ENCODE measurements at regions not wholly inside any gene's neighbourhood (a gene's known extent, or its start where the extent isn't known, plus 50 kb on each side); places are given as distances from the start of the nearest gene placed in this dataset.

- Histone ChIP-seq H3K27me3 (ENCODE audit: insufficient read depth) (no peaks in the 10 kb centered on the region), H3K4me2 (no peak overlapping the region), H2AFZ (no peak overlapping the region), H3K4me1 (ENCODE audit: insufficient read depth) (peaks cover 13% of the 10 kb centered on the region), H3K4me3 (no peak overlapping the region), H3K27ac (ENCODE audit: low read depth) (no peak overlapping the region), H3K36me3 (ENCODE audit: insufficient read depth) (no peaks in the 10 kb centered on the region), H3K79me2 (replicated peaks; ENCODE audit: insufficient read depth) (no peaks in the 10 kb centered on the region), H4K20me1 (replicated peaks; ENCODE audit: insufficient read depth) (no peaks in the 10 kb centered on the region), H3F3A (replicated peaks; ENCODE audit: low read depth) (no peaks in the 10 kb centered on the region), H3K9me2 (ENCODE audit: insufficient read depth) (no peaks in the 10 kb centered on the region)
- H3K9me3 Mint-ChIP-seq, result peaks cover 6% of the 10 kb centered on the region; the same call in 2 of the 3 replicates
- DNase-seq (ENCODE audit: low spot score) (no peak), ATAC-seq (no peak)
- peaks cover 9% of the 10 kb centered on the region for H3K4me1 Mint-ChIP-seq
- no peak overlapping the region for H3K27ac Mint-ChIP-seq
- TF ChIP-seq POLR2AphosphoS5 (IDR thresholded peaks at IDR 0.05; ENCODE audit: low read depth) (no peak), STAT1 (IDR thresholded peaks at IDR 0.05; ENCODE audit: unreplicated experiment) (no peak), NANOG (IDR thresholded peaks at IDR 0.05; ENCODE audit: borderline replicate concordance) (no peak), JUNB (IDR thresholded peaks at IDR 0.05; ENCODE audit: unreplicated experiment) (no peak), ZNF114 (CRISPR knock-in tag; IDR thresholded peaks at IDR 0.05) (no peak), REST (IDR thresholded peaks at IDR 0.05; ENCODE audit: unreplicated experiment) (no peak)
- H3K36me3 Mint-ChIP-seq (ENCODE audit: low read depth), result peaks cover 4% of the 10 kb centered on the region; the same call in 2 of the 3 replicates
- H3K27me3 Mint-ChIP-seq (ENCODE audit: insufficient read depth, low read depth, poor library complexity), result no peaks in the 10 kb centered on the region
- no peak overlapping the region for H3K4me3 Mint-ChIP-seq
Measured at GRCh38 chr5:136781464-136781863, 416.1 kb upstream of the TRPC7 start.

DNA sequence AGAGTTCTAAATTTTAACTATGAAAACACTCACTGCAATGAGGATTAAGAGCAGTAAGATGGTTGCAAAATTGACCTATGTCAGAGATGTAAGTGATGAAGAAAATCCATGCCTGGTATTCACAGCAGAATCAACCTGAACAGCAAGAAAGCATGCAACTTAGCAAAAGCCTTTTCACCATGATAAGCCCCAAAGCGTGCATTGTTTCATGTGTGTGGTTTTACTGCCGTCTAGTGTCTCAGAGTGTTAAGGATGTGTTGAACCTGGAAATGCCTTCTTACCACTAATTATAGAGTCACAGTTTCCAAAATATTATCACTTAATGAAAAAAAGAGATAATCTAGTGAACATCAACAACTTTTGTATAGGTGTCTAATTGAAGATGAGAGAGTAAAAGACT lies 415.2 kb upstream of the TRPC7 start:
- no peaks in the 10 kb centered on the region for H3K9me2 ChIP-seq (ENCODE audit: insufficient read depth)
- no peaks in the 10 kb centered on the region for H3K36me3 ChIP-seq (ENCODE audit: insufficient read depth)
- Mint-ChIP-seq H3K9me3 (peaks cover 2% of the 10 kb centered on the region; the same call in 2 of the 3 replicates), H3K27ac (no peak overlapping the region), H3K27me3 (ENCODE audit: insufficient read depth, low read depth, poor library complexity) (no peaks in the 10 kb centered on the region), H3K4me3 (no peak overlapping the region), H3K4me1 (peaks cover 15% of the 10 kb centered on the region), H3K36me3 (ENCODE audit: low read depth) (peaks cover 10% of the 10 kb centered on the region)
- H3K4me1 ChIP-seq (ENCODE audit: insufficient read depth), result peaks cover 19% of the 10 kb centered on the region
- no peaks in the 10 kb centered on the region for H3F3A ChIP-seq (replicated peaks; ENCODE audit: low read depth)
- H3K27ac ChIP-seq (ENCODE audit: low read depth), result no peak overlapping the region
- H2AFZ ChIP-seq, result no peak overlapping the region
- H3K4me3 ChIP-seq, result no peak overlapping the region
- DNase-seq (ENCODE audit: low spot score), result peak; percentile 29
- ATAC-seq, result no peak
- no peak overlapping the region for H3K4me2 ChIP-seq
- H4K20me1 ChIP-seq (replicated peaks; ENCODE audit: insufficient read depth), result no peaks in the 10 kb centered on the region
- no peaks in the 10 kb centered on the region for H3K27me3 ChIP-seq (ENCODE audit: insufficient read depth)
- H3K79me2 ChIP-seq (replicated peaks; ENCODE audit: insufficient read depth), result no peaks in the 10 kb centered on the region
- TF ChIP-seq, protein P1, sequence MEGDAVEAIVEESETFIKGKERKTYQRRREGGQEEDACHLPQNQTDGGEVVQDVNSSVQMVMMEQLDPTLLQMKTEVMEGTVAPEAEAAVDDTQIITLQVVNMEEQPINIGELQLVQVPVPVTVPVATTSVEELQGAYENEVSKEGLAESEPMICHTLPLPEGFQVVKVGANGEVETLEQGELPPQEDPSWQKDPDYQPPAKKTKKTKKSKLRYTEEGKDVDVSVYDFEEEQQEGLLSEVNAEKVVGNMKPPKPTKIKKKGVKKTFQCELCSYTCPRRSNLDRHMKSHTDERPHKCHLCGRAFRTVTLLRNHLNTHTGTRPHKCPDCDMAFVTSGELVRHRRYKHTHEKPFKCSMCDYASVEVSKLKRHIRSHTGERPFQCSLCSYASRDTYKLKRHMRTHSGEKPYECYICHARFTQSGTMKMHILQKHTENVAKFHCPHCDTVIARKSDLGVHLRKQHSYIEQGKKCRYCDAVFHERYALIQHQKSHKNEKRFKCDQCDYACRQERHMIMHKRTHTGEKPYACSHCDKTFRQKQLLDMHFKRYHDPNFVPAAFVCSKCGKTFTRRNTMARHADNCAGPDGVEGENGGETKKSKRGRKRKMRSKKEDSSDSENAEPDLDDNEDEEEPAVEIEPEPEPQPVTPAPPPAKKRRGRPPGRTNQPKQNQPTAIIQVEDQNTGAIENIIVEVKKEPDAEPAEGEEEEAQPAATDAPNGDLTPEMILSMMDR (conservative IDR thresholded peaks at IDR 0.05; ENCODE audit: low read depth in 2 of 2), result peak; percentile 42 to 61
- TF ChIP-seq CREB1 (CRISPR knock-in tag; IDR thresholded peaks at IDR 0.05; ENCODE audit: low read depth), result no peak
- no peak for TF ChIP-seq ZNF331 (CRISPR knock-in tag; IDR thresholded peaks at IDR 0.05; ENCODE audit: low read depth)
- TF ChIP-seq POLR2AphosphoS5 (IDR thresholded peaks at IDR 0.05; ENCODE audit: low read depth), result no peak
- TF ChIP-seq ZNF114 (CRISPR knock-in tag; IDR thresholded peaks at IDR 0.05), result no peak
- no peak for TF ChIP-seq ETS1 (IDR thresholded peaks at IDR 0.05)

Data from GM23338 (cell line).